HUDEP-2 (cell line): ENCODE measurements at regions not wholly inside any gene's neighbourhood (a gene's known extent, or its start where the extent isn't known, plus 50 kb on each side); places are given as distances from the start of the nearest gene placed in this dataset.
"Not testable (repeated sequence)": the region's sequence is repeated elsewhere in the genome, so short reads cannot be mapped to it uniquely, and the experiment has no call there.

Experiments used
- DNase-seq, 76 experiments: peaks; one replicate each; lab custom pipeline; 2025; ENCODE audit not compliant: unreplicated experiment in 76 of 76; lab: John Stamatoyannopoulos, UW

GRCh38 chr21:22359599-22359998 is 1361.4 kb downstream of the NCAM2 start:
- DNase-seq = not testable (repeated sequence)

- DNase-seq = no peak
These were observed 1365.3 kb downstream of the NCAM2 start for GRCh38 chr21:22363504-22363903.

GRCh38 chr21:22364163-22364562 is 1366.0 kb downstream of the NCAM2 start:
- no peak for DNase-seq

- DNase-seq = no peak
These were observed 1376.2 kb downstream of the NCAM2 start for GRCh38 chr21:22374218-22374969.

GRCh38 chr21:22377795-22378194 is 1379.6 kb downstream of the NCAM2 start:
- DNase-seq = not testable (repeated sequence)

- no peak for DNase-seq
These were observed 1395.1 kb downstream of the NCAM2 start for GRCh38 chr21:22393324-22393723.

GRCh38 chr21:22395965-22396364 is 1397.8 kb downstream of the NCAM2 start:
- no peak for DNase-seq

GRCh38 chr21:22399681-22400514 is 1401.7 kb downstream of the NCAM2 start:
- DNase-seq = no peak

- DNase-seq = no peak
These were observed 1411.4 kb downstream of the NCAM2 start for GRCh38 chr21:22409571-22409970.

GRCh38 chr21:22416555-22416954 is 1418.3 kb downstream of the NCAM2 start:
- no peak for DNase-seq

- peak in 1 of 76 experiments; percentile 4 for DNase-seq
These were observed 1423.4 kb downstream of the NCAM2 start for GRCh38 chr21:22421416-22422180.

GRCh38 chr21:22438428-22439086 is 1440.3 kb downstream of the NCAM2 start:
- no peak for DNase-seq

GRCh38 chr21:22444990-22445389 is 1446.8 kb downstream of the NCAM2 start:
- DNase-seq = no peak

GRCh38 chr21:22450507-22450906 is 1452.3 kb downstream of the NCAM2 start:
- DNase-seq = no peak

- DNase-seq = no peak
These were observed 1458.0 kb downstream of the NCAM2 start for GRCh38 chr21:22456241-22456640.

- no peak for DNase-seq
These were observed 1470.7 kb downstream of the NCAM2 start for GRCh38 chr21:22468893-22469292.

GRCh38 chr21:22474403-22474802 is 1476.2 kb downstream of the NCAM2 start:
- no peak for DNase-seq

- no peak for DNase-seq
These were observed 1478.0 kb downstream of the NCAM2 start for GRCh38 chr21:22476214-22476613.

- peak in 1 of 76 experiments; percentile 24 for DNase-seq
These were observed 1478.8 kb downstream of the NCAM2 start for GRCh38 chr21:22476726-22477646.

- DNase-seq = no peak
These were observed 1491.8 kb downstream of the NCAM2 start for GRCh38 chr21:22490049-22490448.
